ENCODE measurements at regions not wholly inside any gene's neighbourhood (a gene's known extent, or its start where the extent isn't known, plus 50 kb on each side); places are given as distances from the start of the nearest gene placed in this dataset.

DNA sequence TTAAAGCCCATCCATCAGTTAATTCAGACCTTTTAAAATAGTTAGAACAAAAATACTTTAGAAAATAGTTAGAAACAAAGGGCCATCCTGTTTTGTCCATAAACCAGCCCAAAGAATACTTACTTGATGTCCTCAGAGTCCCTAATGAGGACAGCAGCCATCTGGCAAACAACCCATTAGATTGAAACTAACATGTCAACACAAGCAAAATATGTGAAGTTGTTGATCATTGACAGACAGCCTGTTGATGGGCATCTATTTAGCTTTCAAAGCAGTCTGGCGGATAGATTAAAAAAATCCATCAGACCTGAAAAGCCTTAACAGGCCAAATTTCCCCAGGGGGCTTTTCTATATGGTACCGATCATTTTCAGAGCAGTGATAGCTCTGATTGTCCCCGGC is 154.2 kb upstream of the TSHZ2 start:
- H3K27ac ChIP-seq = no peak overlapping the region
- no peaks in the 10 kb centered on the region for H3K27me3 ChIP-seq
- no peaks in the 10 kb centered on the region for H3K9me3 ChIP-seq
- no peak overlapping the region for H3K4me3 ChIP-seq
- no peaks in the 10 kb centered on the region for H3K4me1 ChIP-seq
- no peak for DNase-seq (ENCODE audit: low spot score)
- TF ChIP-seq, protein P1, sequence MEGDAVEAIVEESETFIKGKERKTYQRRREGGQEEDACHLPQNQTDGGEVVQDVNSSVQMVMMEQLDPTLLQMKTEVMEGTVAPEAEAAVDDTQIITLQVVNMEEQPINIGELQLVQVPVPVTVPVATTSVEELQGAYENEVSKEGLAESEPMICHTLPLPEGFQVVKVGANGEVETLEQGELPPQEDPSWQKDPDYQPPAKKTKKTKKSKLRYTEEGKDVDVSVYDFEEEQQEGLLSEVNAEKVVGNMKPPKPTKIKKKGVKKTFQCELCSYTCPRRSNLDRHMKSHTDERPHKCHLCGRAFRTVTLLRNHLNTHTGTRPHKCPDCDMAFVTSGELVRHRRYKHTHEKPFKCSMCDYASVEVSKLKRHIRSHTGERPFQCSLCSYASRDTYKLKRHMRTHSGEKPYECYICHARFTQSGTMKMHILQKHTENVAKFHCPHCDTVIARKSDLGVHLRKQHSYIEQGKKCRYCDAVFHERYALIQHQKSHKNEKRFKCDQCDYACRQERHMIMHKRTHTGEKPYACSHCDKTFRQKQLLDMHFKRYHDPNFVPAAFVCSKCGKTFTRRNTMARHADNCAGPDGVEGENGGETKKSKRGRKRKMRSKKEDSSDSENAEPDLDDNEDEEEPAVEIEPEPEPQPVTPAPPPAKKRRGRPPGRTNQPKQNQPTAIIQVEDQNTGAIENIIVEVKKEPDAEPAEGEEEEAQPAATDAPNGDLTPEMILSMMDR (IDR thresholded peaks at IDR 0.05) = no peak
- H3K36me3 ChIP-seq = no peaks in the 10 kb centered on the region

DNA sequence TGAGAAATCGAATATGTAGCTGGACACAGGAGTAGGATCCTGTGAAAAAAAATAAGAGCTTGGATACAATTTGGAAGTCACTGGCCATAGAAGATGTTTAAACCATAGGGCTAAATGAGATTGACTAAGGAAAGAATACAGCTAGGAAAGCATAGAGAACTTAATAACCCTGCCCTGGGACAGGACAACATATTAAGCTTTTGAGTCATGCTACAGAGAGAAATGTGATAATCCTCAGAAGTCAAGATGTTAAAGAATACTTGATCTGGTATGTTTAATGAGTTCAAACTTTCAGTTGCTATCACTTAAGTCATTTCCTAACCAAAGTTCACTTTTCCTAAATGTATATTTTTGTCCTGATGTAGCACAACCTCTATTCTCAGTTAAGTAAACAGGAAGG is 154.6 kb upstream of the TSHZ2 start:
- Histone ChIP-seq H3K27ac (no peak overlapping the region), H3K9me3 (no peaks in the 10 kb centered on the region), H3K27me3 (no peaks in the 10 kb centered on the region), H3K36me3 (no peaks in the 10 kb centered on the region), H3K4me3 (no peak overlapping the region), H3K4me1 (no peaks in the 10 kb centered on the region)
- TF ChIP-seq, protein P1 (IDR thresholded peaks at IDR 0.05) = no peak
- DNase-seq (ENCODE audit: low spot score) = no peak

DNA sequence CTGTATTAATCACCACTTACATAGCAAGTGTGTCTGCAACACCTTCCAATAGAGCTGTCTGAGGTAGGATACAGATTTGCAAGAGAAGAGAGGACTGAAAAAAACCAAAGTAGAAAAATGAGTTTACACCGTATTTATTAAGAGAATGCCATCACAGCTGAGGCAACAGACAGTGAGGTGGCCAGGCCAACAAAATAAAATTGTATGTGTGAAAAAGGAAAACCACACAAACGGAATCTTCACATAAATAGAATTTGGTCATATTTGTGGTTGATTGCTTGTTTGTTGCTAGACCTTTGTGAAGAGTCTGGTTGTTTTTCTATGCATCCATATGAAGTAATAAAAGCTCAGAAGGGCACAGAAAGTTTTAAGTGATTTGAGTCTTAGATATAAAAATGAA is 157.8 kb upstream of the TSHZ2 start:
- Histone ChIP-seq H3K36me3 (no peaks in the 10 kb centered on the region), H3K9me3 (no peaks in the 10 kb centered on the region), H3K4me3 (no peak overlapping the region), H3K4me1 (no peaks in the 10 kb centered on the region), H3K27me3 (no peaks in the 10 kb centered on the region), H3K27ac (no peak overlapping the region)
- TF ChIP-seq, protein P1 (IDR thresholded peaks at IDR 0.05) = no peak
- no peak for DNase-seq (ENCODE audit: low spot score)

DNA sequence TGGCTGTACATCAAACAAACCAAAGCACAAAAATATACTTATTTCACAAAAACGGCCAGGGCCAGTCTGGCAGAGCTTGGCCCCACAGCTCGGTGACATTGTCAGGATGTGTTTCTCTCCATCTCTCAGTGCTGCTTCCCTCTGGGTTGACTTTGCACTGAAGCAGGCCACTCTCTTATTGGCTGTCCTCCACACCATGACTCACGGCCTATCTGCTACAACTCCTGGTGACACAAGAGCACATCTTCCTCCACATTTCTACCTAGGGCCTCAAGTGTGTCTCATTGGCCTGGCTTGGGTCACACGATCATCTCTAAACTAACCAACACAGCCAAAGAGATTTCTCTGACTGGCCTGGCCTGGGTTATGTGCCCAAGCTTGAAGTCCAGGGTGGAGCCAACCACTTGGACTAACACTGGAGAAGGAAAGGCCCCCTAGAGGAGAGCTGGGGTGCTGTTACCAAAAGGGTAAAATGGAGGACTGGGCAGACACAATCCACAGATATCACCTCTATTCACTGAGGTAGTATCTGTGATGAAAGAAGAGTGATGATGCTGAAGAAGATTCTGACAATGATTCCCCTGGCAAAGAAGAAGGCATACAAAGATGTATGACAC is 159.8 kb upstream of the TSHZ2 start:
- H3K4me1 ChIP-seq = no peaks in the 10 kb centered on the region
- no peak overlapping the region for H3K4me3 ChIP-seq
- no peaks in the 10 kb centered on the region for H3K9me3 ChIP-seq
- H3K27me3 ChIP-seq = no peaks in the 10 kb centered on the region
- H3K27ac ChIP-seq = no peak overlapping the region
- H3K36me3 ChIP-seq = no peaks in the 10 kb centered on the region
- DNase-seq (ENCODE audit: low spot score) = no peak
- TF ChIP-seq, protein P1 (IDR thresholded peaks at IDR 0.05) = no peak

DNA sequence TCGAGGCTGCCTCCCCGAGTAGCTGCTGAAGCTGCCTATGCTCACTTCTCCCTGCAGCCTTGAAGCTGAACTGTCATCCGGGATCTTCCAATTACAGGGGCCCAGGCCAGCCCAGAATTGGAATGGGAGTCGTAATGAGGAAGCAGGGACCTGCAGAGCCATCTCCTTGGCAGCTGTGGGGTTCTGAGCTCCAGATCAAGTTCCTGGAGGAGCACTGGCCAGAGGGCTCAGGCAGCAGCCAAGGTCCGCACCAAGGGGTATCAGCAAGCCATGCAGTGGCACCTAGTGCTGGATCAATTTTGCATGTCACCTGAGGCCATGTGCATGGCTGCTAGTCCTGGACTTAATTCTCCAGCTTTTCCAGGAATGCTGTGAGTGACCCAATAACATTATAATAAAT is 163.2 kb upstream of the TSHZ2 start:
- Histone ChIP-seq H3K27me3 (no peaks in the 10 kb centered on the region), H3K36me3 (no peaks in the 10 kb centered on the region), H3K27ac (no peak overlapping the region), H3K9me3 (no peaks in the 10 kb centered on the region), H3K4me3 (no peak overlapping the region), H3K4me1 (no peaks in the 10 kb centered on the region)
- TF ChIP-seq, protein P1 (IDR thresholded peaks at IDR 0.05) = no peak
- no peak for DNase-seq (ENCODE audit: low spot score)

DNA sequence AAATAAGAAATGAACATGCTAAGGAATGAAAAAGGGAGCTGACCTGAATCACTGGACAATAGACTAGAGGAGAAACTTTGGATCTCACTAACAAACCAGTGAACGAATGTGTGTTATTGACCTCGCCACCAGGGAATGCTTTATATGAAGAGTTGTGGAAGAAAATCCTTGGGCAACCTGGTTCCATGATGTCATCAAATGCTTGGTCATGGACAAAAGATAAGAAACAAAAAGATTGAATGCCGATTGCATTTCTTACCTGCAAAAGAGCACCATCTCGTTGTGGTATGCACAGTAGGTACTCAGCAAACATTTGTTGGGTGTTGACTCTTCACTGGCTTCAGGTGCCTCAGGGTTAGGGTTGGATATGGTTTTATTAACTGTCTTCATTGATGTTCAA is 165.2 kb upstream of the TSHZ2 start:
- Histone ChIP-seq H3K9me3 (no peaks in the 10 kb centered on the region), H3K27me3 (no peaks in the 10 kb centered on the region), H3K27ac (no peak overlapping the region), H3K4me1 (no peaks in the 10 kb centered on the region), H3K36me3 (no peaks in the 10 kb centered on the region), H3K4me3 (no peak overlapping the region)
- no peak for DNase-seq (ENCODE audit: low spot score)
- TF ChIP-seq, protein P1 (IDR thresholded peaks at IDR 0.05) = no peak
